Fibroblast of pulmonary artery (primary cell): ENCODE measurements at regions not wholly inside any gene's neighbourhood (a gene's known extent, or its start where the extent isn't known, plus 50 kb on each side); places are given as distances from the start of the nearest gene placed in this dataset.

Experiments
- DNase-seq: peaks from one replicate; pipeline ENCODE4 v3.0.0-alpha.2; 2010; ENCODE audit warnings: low read depth
- H3K4me3 ChIP-seq: replicated peaks from 2 replicates; pipeline ENCODE4 v1.5.1; 2011; ENCODE audit warnings: low read depth, mild to moderate bottlenecking, control low read depth, low read length, moderate library complexity
- CTCF ChIP-seq: IDR thresholded peaks from 2 replicates; pipeline ENCODE4 v1.5.1; 2011; ENCODE audit warnings: mild to moderate bottlenecking, control low read depth, low read length, inconsistent platforms; ENCODE audit errors: missing control alignments

GRCh38 chr5:158163451-158164295, 304.7 kb upstream of the CLINT1 start:
- TF ChIP-seq CTCF: no peak
- DNase-seq: no peak
- H3K4me3 ChIP-seq: no peak overlapping the region

GRCh38 chr5:158162479-158163034, 303.6 kb upstream of the CLINT1 start:
- no peak for TF ChIP-seq CTCF
- DNase-seq: no peak

DNA sequence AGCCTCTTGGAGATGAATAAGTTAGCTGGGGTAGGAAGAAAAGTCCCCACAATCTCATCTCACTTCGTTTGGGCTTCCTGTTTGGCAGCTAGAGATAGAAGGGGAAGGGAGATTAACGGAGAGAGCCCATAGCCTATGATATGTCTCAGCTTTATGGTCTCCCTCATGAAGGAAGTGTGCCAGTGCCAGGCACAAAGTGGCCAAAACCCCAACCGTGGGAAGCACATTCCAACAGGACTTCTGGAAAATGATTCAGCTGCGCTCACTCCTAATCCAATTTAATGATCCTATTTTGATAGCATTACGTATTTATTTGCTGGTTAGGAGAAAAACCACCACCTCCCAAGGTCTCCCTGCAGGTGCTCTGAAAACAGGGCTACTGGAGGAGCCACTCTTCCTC, 303.1 kb upstream of the CLINT1 start:
- no peak overlapping the region for H3K4me3 ChIP-seq
- DNase-seq: no peak
- TF ChIP-seq CTCF: no peak

More at GRCh38 chr5:158162479-158163034, 303.6 kb upstream of the CLINT1 start:
- no peak overlapping the region for H3K4me3 ChIP-seq

DNA sequence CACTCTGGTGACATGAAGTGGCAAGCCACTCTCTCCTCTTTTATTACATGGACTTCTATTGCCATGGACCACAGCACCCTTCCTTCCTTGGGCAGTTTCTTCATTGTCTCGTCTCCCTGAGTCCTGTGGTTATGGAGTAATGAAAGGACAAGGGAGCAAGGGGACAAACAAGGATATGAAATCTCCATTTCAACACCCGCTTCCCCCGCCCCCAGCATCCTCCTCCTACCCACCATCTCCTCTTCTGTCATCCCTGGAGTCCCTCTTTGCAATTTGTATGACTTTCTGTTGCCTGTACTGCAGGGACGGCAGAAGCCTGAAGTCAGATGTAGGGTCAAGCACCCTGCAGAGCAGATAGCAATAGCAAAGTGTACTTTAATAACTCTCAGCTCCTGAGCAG, 300.7 kb upstream of the CLINT1 start:
- H3K4me3 ChIP-seq: no peak overlapping the region
- TF ChIP-seq CTCF: no peak
- DNase-seq: no peak

DNA sequence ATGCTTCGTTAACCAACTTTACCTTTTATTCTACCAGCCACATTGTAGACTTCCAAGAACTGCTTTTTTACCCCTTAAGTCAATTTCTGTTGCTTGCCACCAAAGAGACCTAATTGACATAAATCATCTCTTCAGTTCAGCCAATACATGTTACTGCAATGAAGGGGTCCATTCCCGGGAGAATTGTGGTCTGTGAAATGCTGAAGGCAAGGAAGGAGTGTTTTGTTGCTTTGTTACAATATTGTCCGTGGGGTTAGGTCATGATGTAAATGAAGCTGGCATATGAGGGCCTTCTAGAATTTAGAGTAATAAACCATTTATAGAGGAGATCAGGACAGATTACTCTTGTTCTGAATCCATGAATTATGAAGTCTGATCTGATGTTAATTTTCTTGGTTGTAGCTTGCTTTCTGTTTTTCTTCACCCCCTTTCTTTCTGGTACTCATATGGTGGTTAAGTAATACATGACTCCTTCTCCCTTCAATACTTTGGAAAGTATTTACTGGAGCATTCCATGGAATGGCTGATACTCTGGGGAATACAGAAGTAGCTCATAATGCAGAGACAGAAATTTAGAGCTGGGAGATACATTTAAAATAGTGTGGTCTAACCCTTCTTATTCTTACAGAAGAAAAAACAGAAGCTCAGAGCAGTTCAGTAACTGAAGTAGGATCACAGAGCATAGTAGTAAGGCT, 297.0 kb upstream of the CLINT1 start:
- no peak for TF ChIP-seq CTCF
- H3K4me3 ChIP-seq: no peak overlapping the region
- DNase-seq: no peak

DNA sequence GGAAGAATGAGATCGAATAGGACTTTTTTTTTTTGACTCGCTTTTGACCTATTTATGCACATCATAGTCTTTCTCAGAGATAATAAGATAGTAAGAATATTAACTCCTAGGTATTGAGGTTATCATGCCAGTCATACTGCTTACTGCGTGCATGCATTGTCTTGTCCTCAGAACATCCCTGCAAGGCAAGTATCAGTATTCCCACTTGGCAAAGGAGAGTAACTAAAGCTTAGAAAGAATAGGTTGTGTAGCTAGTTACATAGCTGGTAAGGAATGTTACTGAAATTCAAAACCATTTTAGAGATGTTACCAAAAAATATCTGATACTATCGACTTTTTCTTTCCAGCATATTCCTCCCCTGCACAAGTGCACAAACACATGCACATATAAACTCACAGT, 296.1 kb upstream of the CLINT1 start:
- no peak for DNase-seq
- no peak overlapping the region for H3K4me3 ChIP-seq
- TF ChIP-seq CTCF: no peak
